Naive thymus-derived CD4-positive, alpha-beta T cell (primary cell): ENCODE measurements at regions not wholly inside any gene's neighbourhood (a gene's known extent, or its start where the extent isn't known, plus 50 kb on each side); places are given as distances from the start of the nearest gene placed in this dataset.
A peak's percentile ranks its signal among the peaks of the same experiment; 100 is the strongest.

Experiments used
- ATAC-seq: fragments of 150-1000 bp; cut with Tn5 transposase; 2 replicates; pipeline ENCODE4 v1.10.0; 2021; ENCODE audit warnings: mild to moderate bottlenecking, moderate library complexity
- CTCF ChIA-PET: fragments of 350-600 bp; sonication (Branson Sonifier 250); formaldehyde crosslinking; loops from one replicate; lab custom pipeline; 2021; ENCODE audit warnings: antibody characterized with exemption; lab: Charles Lee
- POLR2A ChIA-PET: fragments of 350-600 bp; sonication (Branson Sonifier 250); formaldehyde crosslinking; loops from one replicate; lab custom pipeline; 2021; ENCODE audit warnings: antibody characterized with exemption, inconsistent platforms; lab: Charles Lee
- DNase-seq, 9 donors: peaks; one replicate each; pipeline versions ENCODE4 v3.0.0 to v3.0.0-alpha.2; 2020 to 2022; ENCODE audit warnings: mixed read lengths in 1 of 9
- H3K27ac ChIP-seq: one replicate; pipeline ENCODE4 v1.7.0; 2013; ENCODE audit warnings: mild to moderate bottlenecking, low read depth, low read length, moderate library complexity
- H3K27me3 ChIP-seq, 2 donors: one replicate each; pipeline ENCODE4 v1.7.0; 2013; ENCODE audit warnings: low read length in 2 of 2, mild to moderate bottlenecking in 2 of 2, moderate library complexity in 2 of 2; ENCODE audit not compliant: control insufficient read depth in 2 of 2, insufficient read depth in 2 of 2
- H3K36me3 ChIP-seq, 3 experiments: 1 replicate in 2 of 3; 2 replicates in 1 of 3; pipeline ENCODE4 v1.7.0; 2013; ENCODE audit warnings: low read length in 3 of 3, mild to moderate bottlenecking in 3 of 3, moderate library complexity in 1 of 3; ENCODE audit not compliant: insufficient read depth in 3 of 3, control insufficient read depth in 2 of 3
- H3K4me1 ChIP-seq, 2 donors: one replicate each; pipeline ENCODE4 v1.7.0; 2013; ENCODE audit warnings: low read length in 2 of 2, mild to moderate bottlenecking in 2 of 2, moderate library complexity in 1 of 2; ENCODE audit not compliant: control insufficient read depth in 2 of 2, insufficient read depth in 2 of 2
- H3K4me3 ChIP-seq: 2 replicates; pipeline ENCODE4 v1.7.0; 2013; ENCODE audit warnings: mild to moderate bottlenecking, low read length
- H3K9me3 ChIP-seq, 3 experiments: 1 replicate in 2 of 3; 2 replicates in 1 of 3; pipeline ENCODE4 v1.7.0; 2013; ENCODE audit warnings: low read length in 3 of 3; ENCODE audit not compliant: control insufficient read depth in 2 of 3
- H3K27ac Mint-ChIP-seq, 9 donors: one replicate each; pipeline ENCODE4 v1.8.0; 2020 to 2022; ENCODE audit warnings: mixed read lengths in 9 of 9, mild to moderate bottlenecking in 8 of 9, moderate library complexity in 5 of 9, inconsistent platforms in 2 of 9
- H3K27me3 Mint-ChIP-seq, 5 donors: one replicate each; pipeline ENCODE4 v1.8.0; 2021 to 2022; ENCODE audit warnings: mixed read lengths in 5 of 5, mild to moderate bottlenecking in 1 of 5
- H3K36me3 Mint-ChIP-seq, 5 donors: one replicate each; pipeline ENCODE4 v1.8.0; 2020 to 2022; ENCODE audit warnings: mixed read lengths in 5 of 5, mild to moderate bottlenecking in 3 of 5, inconsistent platforms in 1 of 5
- H3K4me1 Mint-ChIP-seq, 7 donors: one replicate each; pipeline ENCODE4 v1.8.0; 2020 to 2022; ENCODE audit warnings: mixed read lengths in 7 of 7, mild to moderate bottlenecking in 3 of 7, inconsistent platforms in 1 of 7
- H3K4me3 Mint-ChIP-seq, 10 donors: one replicate each; pipeline ENCODE4 v1.8.0; 2020 to 2022; ENCODE audit warnings: mild to moderate bottlenecking in 10 of 10, mixed read lengths in 10 of 10, moderate library complexity in 6 of 10, inconsistent platforms in 2 of 10
- H3K9me3 Mint-ChIP-seq, 11 donors: one replicate each; pipeline ENCODE4 v1.8.0; 2020 to 2022; ENCODE audit warnings: mixed read lengths in 11 of 11, mild to moderate bottlenecking in 4 of 11, inconsistent platforms in 1 of 11, moderate library complexity in 1 of 11
- intact Hi-C, 2 donors: fragments of 100-400 bp; cut with micrococcal nuclease; formaldehyde crosslinking; loops; one replicate each; pipeline ENCODE4 v1.15.1; 2023

DNA sequence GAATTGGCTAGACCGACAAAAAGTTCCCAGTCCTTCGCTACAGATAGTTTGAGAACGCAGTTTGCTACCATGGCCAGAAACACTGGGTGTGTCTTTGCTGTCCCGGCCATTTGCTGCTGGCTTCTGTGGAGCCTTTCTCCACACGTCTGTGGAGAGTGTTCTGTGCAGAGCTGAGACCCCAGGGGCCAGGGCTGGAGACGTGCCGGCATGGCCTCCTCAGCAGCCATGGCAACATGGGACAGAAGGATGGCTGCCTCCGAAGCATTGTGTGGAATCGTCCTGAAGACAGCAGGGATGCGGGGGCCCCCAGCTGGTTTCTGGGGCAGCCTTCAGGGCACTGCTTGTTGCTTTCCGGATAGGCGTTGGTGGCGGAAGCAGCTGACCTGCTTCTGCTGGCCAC lies 142.8 kb downstream of the GADD45G start:
- POLR2A ChIA-PET: no interaction called here
- peaks cover 0 to 11% (median 0%) of the 10 kb centered on the region in 3 experiments for H3K9me3 ChIP-seq
- no peak overlapping the region for H3K4me3 ChIP-seq
- H3K4me1 ChIP-seq: peaks cover 18 to 37% of the 10 kb centered on the region in 2 donors
- no peak for DNase-seq
- ATAC-seq: no peak
- CTCF ChIA-PET: no interaction called here
- H3K4me1 Mint-ChIP-seq: peaks cover 31 to 77% (median 68%) of the 10 kb centered on the region in 7 donors
- no peaks in the 10 kb centered on the region for H3K27me3 ChIP-seq
- no peaks in the 10 kb centered on the region for H3K36me3 ChIP-seq
- H3K9me3 Mint-ChIP-seq: peaks cover 0 to 7% (median 4%) of the 10 kb centered on the region in 11 donors
- H3K27ac Mint-ChIP-seq: peak overlapping the region in 1 of 9 donors; percentile 73
- peaks cover 0 to 22% (median 4%) of the 10 kb centered on the region in 5 donors for H3K36me3 Mint-ChIP-seq
- peaks cover 0 to 6% (median 0%) of the 10 kb centered on the region in 5 donors for H3K27me3 Mint-ChIP-seq
- intact Hi-C loops: no loop called here
- H3K4me3 Mint-ChIP-seq: peak overlapping the region in 4 of 10 donors; percentile 25 to 70 (median 44)
- no peak overlapping the region for H3K27ac ChIP-seq

DNA sequence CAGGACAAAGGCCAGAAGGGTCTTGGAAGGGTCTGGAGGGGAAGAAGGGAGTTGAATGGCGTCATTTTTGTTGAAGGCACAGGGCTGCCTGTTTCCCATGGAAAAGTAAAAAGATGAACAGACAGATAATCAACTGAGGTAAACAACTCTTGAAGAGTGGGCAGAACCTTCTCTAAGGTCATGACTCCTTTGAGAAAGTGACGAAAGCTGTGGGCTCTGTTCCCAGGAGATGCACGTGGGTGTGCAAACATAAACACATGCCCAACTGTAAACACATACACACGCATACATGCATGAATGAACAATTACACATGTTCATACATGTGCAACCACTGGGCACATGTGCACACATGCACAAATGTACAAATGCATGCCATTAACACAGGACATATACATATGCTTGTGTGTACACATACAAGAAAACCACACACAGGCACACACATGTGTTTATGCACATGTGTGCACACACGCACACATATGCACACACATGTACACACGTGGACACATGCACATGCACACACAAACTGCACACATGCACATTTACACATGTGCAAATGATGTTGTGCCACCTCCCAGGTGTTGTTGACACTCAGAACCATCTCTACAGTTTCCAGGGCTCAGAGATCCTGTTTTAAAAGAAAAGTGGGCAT lies 143.3 kb downstream of the GADD45G start:
- no peak for DNase-seq
- POLR2A ChIA-PET: no interaction called here
- CTCF ChIA-PET: no interaction called here
- Mint-ChIP-seq H3K4me3 (peak overlapping the region in 8 of 10 donors; percentile 21 to 70 (median 44)), H3K4me1 (peaks cover 29 to 77% (median 63%) of the 10 kb centered on the region in 7 donors), H3K9me3 (peaks cover 0 to 7% (median 4%) of the 10 kb centered on the region in 11 donors), H3K36me3 (peaks cover 0 to 22% (median 4%) of the 10 kb centered on the region in 5 donors), H3K27ac (peak overlapping the region in 1 of 9 donors; percentile 73), H3K27me3 (peaks cover 0 to 6% (median 0%) of the 10 kb centered on the region in 5 donors)
- Histone ChIP-seq H3K4me3 (no peak overlapping the region), H3K27me3 (no peaks in the 10 kb centered on the region), H3K27ac (no peak overlapping the region), H3K36me3 (no peaks in the 10 kb centered on the region), H3K4me1 (peaks cover 13 to 32% of the 10 kb centered on the region in 2 donors), H3K9me3 (peaks cover 0 to 11% (median 0%) of the 10 kb centered on the region in 3 experiments)
- intact Hi-C loops: no loop called here
- no peak for ATAC-seq

DNA sequence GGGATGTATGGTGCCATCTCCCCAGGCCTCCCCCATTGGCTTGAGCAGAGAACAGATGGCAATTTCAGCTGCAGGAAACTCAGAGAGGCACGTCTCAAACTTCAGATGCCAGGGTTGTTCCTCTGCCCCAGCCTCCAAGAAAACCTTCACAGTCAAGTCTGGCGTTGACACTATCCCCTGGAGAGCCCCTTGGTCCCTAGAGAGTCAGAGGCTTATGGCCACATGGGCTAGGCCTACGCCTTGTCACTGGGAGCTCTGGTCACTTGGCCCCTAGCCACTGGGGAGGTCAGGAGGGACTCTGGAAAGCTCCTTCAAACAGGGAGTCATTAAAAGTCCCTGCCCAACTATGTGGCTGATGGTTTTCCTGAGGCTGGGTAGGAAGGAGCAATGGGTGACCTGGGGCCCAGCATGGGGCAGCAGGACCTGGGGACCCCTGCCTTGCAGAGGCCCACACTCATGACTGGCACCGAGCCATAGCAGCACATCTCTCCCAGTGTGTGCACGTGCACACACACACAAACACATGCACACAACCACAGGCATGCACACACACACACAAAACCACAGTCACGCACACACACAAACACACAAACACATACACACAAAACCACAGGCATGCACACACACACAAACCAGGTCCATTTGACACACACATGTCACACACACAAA lies 144.2 kb downstream of the GADD45G start:
- H3K27me3 ChIP-seq: no peaks in the 10 kb centered on the region
- no peak for DNase-seq
- Mint-ChIP-seq H3K4me1 (peaks cover 24 to 76% (median 54%) of the 10 kb centered on the region in 7 donors), H3K9me3 (peaks cover 0 to 7% (median 4%) of the 10 kb centered on the region in 11 donors), H3K27ac (peak overlapping the region in 3 of 9 donors; percentile 51 to 66 (median 60)), H3K27me3 (peaks cover 0 to 6% (median 0%) of the 10 kb centered on the region in 5 donors), H3K36me3 (peaks cover 0 to 22% (median 4%) of the 10 kb centered on the region in 5 donors), H3K4me3 (peak overlapping the region in 9 of 10 donors; percentile 21 to 70 (median 50))
- ATAC-seq: no peak
- no peak overlapping the region for H3K27ac ChIP-seq
- intact Hi-C loops: no loop called here
- H3K4me3 ChIP-seq: no peak overlapping the region
- ChIA-PET POLR2A (interaction anchor here (0.5 kb wide), 1 partner anchor 14 kb away, joined by 3 read pairs; no protein-coding TSS in a partner anchor), CTCF (no interaction called here)
- peaks cover 0 to 11% (median 0%) of the 10 kb centered on the region in 3 experiments for H3K9me3 ChIP-seq
- H3K36me3 ChIP-seq: no peaks in the 10 kb centered on the region
- peaks cover 4 to 25% of the 10 kb centered on the region in 2 donors for H3K4me1 ChIP-seq

DNA sequence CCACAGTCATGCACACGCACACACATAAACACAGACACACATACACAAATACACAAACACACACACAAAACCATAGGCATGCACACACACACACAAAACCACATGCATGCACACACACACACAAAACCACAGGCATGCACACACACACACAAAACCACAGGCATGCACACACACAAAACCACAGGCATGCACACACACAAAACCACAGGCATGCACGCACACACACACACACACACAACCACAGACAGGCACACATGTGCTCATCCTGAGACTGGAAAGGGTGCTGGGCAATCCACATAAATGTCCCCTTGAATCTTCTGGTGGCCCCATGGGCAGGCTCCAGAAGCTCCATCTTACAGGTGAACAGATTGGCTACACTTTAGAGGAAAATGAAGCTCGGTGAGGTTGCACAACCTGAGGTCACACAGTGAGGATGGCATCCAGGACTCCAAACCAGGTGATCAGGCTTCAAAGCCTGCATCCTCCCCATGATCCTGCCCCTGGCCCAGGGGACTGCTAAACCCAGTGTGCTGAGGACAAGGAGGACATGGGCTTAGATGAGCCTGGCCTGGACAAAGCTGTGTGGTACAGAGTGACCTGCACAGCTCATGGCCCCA lies 144.8 kb downstream of the GADD45G start:
- ChIA-PET POLR2A (interaction anchor here (0.5 kb wide), 1 partner anchor 14 kb away, joined by 3 read pairs; no protein-coding TSS in a partner anchor), CTCF (interaction anchor here (0.6 kb wide), 1 partner anchor 54 kb away, joined by 4 read pairs; no protein-coding TSS in a partner anchor)
- no peaks in the 10 kb centered on the region for H3K36me3 ChIP-seq
- peaks cover 0 to 6% (median 0%) of the 10 kb centered on the region in 5 donors for H3K27me3 Mint-ChIP-seq
- peaks cover 0 to 19% of the 10 kb centered on the region in 2 donors for H3K4me1 ChIP-seq
- H3K27me3 ChIP-seq: no peaks in the 10 kb centered on the region
- peaks cover 0 to 7% (median 4%) of the 10 kb centered on the region in 11 donors for H3K9me3 Mint-ChIP-seq
- peaks cover 22 to 73% (median 51%) of the 10 kb centered on the region in 7 donors for H3K4me1 Mint-ChIP-seq
- H3K36me3 Mint-ChIP-seq: peaks cover 0 to 22% (median 4%) of the 10 kb centered on the region in 5 donors
- peak overlapping the region in 9 of 10 donors; percentile 21 to 70 (median 50) for H3K4me3 Mint-ChIP-seq
- H3K9me3 ChIP-seq: peaks cover 0 to 9% (median 0%) of the 10 kb centered on the region in 3 experiments
- ATAC-seq: no peak
- intact Hi-C loops: no loop called here
- no peak overlapping the region for H3K4me3 ChIP-seq
- DNase-seq: no peak
- peak overlapping the region in 3 of 9 donors; percentile 51 to 66 (median 60) for H3K27ac Mint-ChIP-seq
- no peak overlapping the region for H3K27ac ChIP-seq

DNA sequence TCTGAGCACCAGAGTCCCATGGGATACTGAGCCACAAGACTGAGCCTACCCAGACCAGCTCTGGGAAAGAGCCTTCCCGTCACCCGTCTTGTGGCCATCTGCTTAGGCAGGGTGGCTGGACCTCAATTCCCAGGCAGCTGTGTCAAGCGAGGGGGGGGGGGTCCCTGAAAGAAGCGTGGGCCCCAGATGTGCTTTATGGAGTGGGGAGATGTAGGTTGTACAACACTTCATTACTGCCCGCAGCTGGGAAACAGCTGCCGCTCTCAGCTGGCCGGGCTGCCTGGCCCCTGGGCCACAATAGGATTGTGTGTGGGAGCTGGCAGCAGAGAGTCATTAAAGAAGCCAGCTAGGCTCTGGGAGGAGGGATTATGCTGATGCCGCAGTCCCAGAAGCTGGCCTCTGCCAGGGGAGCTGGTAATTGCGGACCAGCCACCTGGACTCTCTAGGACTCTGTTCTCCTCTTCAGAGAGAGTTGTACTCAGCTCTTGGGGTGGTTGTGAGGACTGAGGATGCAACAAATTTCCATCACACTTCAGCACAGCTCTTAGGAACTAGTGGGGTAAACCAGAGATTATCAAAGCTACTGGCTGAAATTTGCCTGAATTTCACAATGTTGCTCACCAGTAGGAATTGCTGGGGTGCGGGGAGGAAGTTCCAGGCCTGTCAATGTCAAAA lies 145.4 kb downstream of the GADD45G start:
- CTCF ChIA-PET: interaction anchor here (0.6 kb wide), 1 partner anchor 54 kb away, joined by 4 read pairs; no protein-coding TSS in a partner anchor
- POLR2A ChIA-PET: interaction anchor here (0.5 kb wide), 1 partner anchor 64 kb away, joined by 7 read pairs; no protein-coding TSS in a partner anchor

More for the DNA sequence above, 145.4 kb downstream of the GADD45G start:
- DNase-seq (no peak), ATAC-seq (no peak)
- peaks cover 0 to 22% (median 4%) of the 10 kb centered on the region in 5 donors for H3K36me3 Mint-ChIP-seq
- H3K27me3 ChIP-seq: no peaks in the 10 kb centered on the region
- H3K4me3 ChIP-seq: no peak overlapping the region
- H3K9me3 Mint-ChIP-seq: peaks cover 0 to 7% (median 4%) of the 10 kb centered on the region in 11 donors
- no peaks in the 10 kb centered on the region for H3K36me3 ChIP-seq
- H3K27me3 Mint-ChIP-seq: peaks cover 0 to 6% (median 0%) of the 10 kb centered on the region in 5 donors
- H3K9me3 ChIP-seq: peaks cover 0 to 5% (median 0%) of the 10 kb centered on the region in 3 experiments
- peaks cover 20 to 73% (median 47%) of the 10 kb centered on the region in 7 donors for H3K4me1 Mint-ChIP-seq
- H3K4me1 ChIP-seq: peaks cover 0 to 14% of the 10 kb centered on the region in 2 donors
- H3K27ac Mint-ChIP-seq: peak overlapping the region in 1 of 9 donors; percentile 42
- H3K27ac ChIP-seq: no peak overlapping the region
- H3K4me3 Mint-ChIP-seq: no peak overlapping the region
- intact Hi-C loops: no loop called here
